HG03354 (cell line): ENCODE measurements at regions not wholly inside any gene's neighbourhood (a gene's known extent, or its start where the extent isn't known, plus 50 kb on each side); places are given as distances from the start of the nearest gene placed in this dataset.

Source experiments
- ATAC-seq: cut with Tn5 transposase; IDR thresholded peaks from one replicate; pipeline ENCODE4 v1.9.1; 2021; ENCODE audit warnings: mild to moderate bottlenecking; ENCODE audit not compliant: unreplicated experiment, poor library complexity, severe bottlenecking

DNA sequence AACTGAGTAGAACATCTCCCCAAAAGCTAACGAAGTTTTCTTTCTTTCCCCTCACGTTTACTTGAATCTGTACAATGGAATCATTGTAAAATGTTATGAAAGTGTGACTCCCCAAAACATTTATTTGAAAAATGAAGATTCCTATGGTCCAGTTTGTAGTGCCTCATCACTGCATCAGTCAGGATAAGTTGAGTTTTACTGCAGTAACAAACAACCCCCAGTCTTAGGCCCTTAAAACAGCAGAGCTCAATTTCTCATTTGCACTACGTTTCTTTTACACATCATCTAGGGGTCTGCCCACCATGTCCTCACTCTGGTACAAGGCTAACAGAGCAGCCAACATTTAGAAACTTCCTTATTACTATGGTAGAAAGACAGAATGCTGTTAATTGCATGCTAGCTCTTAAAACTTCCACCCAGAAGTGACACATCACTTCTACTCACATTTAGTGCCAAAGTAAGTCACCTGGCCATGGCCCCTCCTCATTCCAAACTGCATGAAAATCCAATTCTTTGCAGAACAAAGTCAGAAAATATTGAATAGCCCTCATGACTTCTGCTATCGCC, 546.4 kb downstream of the MED13L start:
- no peak for ATAC-seq

DNA sequence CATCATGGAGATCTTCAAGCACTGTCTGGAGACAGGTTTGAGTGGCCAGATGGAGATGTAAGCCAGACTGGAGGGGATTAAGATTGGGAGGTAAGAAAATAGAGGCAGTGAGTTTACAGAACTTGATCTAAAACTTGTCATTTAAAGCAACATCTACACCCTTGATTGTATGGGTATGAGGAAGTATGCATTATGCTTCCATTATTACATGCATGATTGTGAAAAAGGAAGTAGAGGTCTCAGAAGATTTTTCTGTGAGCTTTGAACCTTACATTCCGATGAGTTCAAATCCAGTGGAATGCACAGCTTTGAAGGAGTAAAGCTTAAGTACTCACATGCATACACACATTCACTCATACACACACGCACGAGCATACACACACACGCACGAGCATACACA, 550.8 kb downstream of the MED13L start:
- ATAC-seq: no peak

DNA sequence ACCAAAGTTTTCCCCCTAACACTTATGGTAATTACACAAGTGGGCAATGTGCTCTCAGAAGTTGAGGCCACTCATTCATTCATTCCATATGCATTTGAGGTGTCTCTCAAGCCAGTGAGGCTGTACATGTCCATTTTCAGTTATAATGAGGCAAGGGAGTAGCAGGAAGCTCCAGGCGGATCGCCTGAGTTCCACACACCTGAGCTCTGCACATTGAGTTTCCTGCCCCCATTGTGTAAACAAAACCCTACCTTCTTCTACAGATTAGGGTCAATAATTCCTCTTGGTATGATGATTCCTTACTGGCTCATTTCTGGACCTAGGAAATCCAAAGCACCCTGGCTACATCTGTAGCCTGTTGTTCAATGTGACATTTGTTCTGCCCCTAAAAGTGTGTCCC, 555.3 kb downstream of the MED13L start:
- ATAC-seq: no peak

DNA sequence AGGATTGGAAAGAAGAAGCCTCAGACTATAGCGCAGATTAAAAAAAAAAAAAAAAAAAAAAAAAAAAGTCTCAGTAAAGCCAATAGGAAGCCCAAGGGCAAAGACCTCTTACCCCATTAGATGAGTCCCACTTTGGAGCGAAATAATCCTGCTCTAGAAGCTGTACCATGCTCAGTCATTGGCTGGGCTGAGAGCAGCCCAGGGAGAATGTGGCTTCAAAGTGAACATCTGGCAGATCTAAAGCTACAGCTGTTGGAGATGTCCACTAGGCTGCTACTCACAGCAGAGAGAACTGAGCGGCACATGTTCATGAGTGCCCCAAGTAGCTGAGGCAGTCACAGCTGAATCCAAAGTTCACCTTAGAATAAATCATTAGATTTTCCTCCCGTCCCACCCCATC, 560.9 kb downstream of the MED13L start:
- ATAC-seq: no peak

DNA sequence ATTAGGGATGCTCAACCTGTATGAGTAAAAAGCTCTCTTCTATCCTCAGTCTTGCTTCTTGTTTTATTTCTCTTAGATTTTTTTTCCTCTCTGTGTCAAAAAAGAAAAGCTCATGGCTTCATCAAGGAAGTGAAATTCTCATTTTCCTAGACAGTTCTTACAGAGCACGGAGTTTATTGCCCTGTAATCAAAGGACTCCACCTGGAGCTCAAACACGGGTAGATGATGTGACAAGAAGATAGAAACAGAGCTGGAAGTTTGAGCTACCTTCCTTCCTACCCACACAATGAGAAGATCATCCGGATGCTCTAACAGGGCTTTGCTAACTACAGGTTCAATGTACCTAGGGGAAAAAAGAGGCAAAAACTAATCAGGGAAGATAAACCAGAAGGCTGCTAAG, 564.8 kb downstream of the MED13L start:
- no peak for ATAC-seq

DNA sequence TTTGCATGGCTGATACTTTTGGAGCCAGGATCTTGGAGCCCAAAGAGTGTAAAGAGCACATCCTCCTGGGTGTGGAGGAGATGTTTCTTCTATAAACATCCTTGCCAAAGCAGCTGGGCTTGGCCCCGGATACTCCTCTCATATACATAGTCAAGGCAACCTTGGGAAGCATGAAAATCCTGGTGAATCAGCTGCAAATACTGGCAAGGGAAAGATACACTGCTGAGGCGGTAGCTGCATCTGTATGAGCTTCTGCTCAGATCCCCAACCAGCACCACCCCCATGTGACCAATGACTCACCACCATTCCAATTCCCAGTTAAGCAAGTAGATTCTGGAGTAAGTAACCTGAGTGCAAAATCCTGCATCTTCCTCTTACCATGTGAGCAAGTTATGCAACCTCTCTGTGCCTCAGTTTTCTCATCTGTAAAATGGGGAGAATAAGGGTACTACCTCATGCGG, 567.4 kb downstream of the MED13L start:
- ATAC-seq: no peak

DNA sequence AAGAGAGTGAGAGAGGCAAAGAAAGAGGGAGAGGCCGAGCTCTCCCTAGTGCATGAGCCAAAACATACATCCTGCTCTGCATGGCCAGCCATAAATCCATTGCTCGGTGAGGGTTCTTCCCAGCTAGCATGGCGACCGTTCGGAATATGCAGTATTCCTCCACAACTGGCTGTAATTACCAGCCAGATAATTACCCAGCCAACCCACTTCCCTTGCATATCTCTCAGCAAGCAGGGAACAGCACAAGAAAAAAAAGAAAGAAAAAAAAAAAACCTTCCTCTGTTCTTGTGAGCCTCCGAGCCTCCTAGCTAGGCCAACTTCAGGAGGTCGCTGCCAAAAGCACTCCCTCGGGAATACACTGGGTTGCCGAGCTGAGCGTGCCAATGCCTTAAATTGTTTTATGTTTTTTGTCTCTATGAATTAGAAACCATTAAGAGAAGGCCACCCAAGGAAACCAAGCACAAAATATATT, 567.9 kb downstream of the MED13L start:
- no peak for ATAC-seq

DNA sequence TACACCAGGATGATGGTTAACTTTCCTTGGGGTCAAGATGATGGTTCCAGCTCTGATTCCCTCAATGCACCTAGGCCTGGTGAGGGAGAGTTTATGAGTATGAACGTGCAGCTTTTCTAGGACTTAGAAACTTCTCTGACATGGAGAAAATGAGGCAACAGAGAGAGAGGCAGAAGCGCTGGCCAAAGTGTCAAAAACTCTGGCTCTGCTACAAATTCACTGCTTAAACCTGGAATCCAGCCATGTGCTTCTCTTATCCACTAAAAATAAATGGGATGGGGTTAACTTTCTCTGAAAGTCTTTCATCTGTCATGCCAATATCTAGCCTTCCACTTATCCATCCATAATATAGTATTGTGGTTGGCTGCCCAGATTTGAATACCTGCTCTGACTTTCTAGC, 568.7 kb downstream of the MED13L start:
- ATAC-seq: no peak

DNA sequence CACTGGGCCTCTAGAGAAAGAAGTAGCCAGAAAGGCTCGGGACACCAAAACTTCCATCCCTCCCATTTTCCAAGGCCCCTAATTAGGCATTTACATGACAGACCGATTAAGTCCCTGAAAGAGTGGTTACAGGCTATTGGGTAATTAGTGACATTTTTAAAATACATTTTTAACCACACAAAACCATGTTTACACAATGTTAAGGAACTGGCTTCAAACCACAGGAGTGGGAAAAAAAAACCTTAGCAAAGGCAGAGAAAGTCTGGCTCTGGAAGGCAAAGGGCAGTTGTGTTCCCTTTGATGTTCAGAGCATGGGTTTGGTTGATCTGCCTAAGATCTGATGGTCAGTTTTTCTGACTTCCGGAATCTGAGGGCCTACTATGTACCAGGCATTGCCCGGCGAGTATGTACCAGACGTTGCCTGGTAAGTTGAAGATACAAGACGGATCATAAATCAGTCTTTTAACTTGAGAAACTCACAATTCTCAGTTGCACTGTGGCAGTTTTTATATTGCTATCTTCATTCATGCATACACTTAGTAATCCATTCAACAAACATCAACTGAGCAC, 576.5 kb downstream of the MED13L start:
- ATAC-seq: no peak

DNA sequence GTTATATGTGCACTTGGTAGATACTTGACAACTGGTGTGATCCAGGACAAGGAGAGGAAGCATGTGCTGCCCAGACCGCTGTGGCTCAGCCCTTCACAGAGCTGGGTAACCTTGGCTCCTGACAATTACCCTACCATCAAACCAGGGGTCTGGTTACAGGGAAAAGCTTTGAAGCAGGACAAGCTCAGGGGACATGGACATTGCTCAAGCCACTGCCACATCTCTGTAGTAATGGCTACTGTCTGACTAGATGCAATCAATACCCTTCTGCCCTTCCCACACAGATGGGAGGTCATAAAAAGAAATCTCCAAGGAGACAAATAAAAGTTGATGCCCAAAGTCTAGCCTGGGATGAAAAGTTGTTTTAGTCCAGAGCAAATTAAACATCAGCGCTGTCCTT, 577.4 kb downstream of the MED13L start:
- ATAC-seq: no peak

DNA sequence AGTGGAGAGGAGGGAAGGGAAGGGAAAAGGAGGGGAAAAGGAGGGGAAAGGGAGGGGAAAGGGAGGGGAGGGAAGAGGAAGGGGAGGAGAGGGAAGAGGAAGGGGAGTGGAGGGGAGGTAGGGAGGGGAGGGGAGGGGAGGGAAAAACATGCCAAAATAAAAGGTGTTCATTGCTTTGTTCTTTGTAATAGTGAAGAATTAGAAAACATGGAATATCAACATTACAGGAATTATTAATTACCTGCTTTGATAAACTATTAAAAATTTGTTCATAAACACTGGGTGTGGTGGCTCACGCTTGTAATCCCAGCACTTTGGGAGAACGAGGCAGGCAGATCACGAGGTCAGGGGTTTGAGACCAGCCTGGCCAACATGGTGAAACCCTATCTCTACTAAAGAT, 579.2 kb downstream of the MED13L start:
- no peak for ATAC-seq

DNA sequence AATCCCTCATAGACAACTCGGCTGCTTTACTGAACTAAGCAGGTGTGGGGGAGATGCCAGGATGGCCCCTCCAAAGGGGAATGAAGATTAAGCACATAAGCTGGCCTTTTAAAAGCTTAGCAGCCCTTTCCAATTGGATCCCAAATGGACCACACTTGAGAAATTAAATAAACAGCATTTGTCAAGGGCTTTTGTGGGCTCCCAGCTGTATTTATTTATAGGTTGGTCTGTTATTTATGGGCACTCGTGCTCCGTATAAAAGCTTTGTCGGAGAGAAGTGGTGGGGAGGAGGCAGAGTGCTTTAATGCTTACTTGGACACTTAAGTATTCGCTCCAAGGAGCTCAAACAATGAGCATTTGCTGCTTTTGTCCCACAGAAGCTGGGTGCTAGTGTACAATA, 580.2 kb downstream of the MED13L start:
- no peak for ATAC-seq

DNA sequence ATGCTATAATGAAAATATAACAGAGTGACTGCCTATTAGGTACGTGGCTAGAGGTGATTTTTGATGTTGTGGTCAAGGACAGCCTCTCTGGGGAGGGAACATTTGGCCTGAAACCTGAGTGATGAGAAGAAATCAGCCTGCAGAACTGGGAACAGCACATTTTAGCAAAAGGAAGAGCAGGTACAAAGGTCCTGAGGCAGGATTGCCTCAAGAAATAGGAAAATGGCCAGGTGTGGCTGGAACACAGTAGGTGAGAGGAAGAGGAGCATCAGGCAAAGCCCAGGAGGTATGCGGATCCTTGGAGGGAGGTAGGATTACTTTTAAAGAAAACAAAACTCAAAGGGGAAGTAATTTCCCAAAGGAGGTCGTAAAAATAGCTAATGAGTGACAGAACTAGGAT, 582.9 kb downstream of the MED13L start:
- no peak for ATAC-seq

DNA sequence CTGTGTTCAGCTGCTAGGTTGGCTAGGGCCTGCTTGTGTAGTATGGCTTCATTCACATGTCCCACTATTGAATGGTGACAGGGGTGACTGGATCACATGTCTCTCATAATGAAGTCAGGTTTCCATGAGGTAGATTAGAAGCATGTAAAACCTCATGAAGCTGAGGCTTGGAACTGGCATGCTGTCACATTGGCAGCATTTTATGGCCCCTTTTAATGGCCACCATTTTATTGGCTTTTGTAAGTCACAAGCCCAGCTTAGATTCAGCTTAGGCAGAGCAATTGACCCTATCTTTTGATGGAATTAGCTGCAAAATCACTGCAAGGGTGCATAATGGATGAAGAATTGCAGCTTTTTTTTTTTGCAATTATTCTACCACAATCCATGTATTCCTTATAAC, 583.5 kb downstream of the MED13L start:
- no peak for ATAC-seq

DNA sequence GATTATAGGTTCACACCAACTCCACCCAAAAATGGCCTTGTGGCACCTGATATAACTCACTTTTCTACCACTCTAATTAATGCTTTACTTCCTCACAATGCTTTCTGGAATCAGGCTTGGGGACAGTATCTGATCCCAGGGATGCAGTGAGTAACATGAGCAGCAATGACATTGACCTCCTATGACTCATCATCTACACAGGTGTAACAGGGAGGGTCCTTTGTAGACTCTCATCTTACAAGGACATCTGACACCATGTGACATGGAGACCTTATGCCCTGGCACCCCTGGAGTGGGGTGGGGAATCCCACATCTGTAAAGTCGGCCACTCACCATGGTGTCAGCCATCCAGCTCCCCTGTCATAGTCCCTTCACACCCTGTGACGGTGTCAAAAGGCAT, 586.4 kb downstream of the MED13L start:
- ATAC-seq: no peak

DNA sequence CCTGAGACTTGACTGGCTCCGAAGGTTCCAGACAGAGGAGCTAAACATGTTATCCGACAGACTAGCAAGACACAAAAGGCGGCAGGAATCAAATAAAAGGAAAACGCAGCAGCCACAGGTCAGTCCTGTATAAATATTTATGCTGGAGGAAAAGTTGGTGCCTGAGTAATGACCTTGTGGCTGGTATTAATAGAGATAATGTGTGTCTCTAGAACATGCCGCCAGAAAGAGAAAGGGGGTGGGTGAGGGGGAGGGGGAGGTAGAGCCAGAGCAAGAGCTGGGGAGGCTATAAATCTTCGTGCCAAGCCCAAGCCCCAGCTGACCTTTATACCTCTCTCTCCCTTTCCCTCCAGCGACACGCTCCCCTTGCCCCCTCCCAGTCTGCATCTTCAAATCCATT, 590.4 kb downstream of the MED13L start:
- ATAC-seq: no peak

DNA sequence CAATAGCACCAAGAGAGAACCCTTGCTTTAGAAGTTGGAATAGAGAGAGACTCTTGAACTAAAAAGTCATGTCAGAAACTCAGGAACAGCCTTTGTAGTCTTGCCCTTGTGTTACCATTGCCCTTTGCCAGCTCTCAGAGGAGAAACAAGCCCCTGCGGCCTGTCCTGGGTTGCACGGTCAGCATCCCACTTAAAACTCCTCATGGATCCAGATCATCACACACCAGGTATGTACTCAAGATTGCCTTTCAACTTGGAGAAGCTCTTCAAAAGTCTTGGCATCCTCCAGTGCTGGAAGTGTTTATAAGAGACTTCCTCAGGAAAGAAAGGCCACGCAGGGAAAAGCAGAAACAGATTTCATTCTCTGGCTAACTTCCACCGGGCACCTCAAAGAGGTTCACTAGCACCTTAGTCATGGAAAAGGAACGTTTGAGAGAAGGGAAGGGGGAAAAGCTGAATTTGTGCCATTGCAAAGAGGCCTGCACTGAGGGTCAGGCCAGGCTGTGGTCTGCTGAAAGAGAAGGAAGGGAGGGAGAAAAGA, 594.2 kb downstream of the MED13L start:
- ATAC-seq: no peak

DNA sequence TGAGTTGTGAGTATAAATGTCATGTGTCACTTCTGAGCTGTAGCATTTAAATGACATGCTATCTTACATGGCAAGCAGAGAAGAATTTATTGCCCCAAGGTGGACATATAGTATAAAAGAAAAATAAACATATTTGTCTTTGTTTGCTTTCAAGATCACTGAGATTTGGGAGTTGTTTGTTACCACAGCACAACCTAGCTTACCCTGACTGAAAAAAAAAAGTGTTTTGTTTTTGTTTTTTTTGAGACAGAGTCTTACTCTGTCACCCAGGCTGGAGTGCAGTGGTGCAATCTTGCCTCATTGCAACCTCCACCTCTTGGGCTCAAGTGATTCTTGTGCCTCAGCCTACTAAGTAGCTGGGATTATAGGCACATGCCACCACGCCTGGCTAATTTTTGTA, 596.5 kb downstream of the MED13L start:
- ATAC-seq: no peak

DNA sequence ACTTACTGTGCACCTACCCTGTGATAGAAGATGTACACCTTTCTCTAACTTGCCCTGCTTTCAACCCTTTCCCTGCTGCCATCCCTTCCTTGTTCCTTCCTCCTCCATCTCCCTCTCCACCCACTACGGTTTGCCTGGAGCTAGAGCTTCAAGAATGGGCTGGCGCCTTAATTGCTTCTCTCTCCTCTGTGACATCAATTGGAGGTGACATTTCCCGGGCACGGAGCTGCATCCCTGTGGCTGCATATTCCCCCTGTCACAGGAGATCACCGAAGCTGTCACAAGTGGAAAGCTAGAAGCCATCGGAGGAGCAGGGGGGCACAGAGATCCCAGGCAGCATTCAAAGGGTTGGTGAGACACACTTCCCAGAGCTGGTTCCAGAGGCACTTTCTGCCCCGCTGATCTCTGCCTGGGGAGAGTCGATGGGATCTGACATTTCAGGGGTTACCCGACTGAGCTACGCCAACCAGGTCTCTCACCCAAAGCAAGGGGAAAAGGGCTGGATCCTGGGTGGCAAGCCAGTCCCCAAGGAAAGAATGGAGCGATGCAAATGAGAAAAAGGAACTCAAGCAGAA, 604.9 kb downstream of the MED13L start:
- ATAC-seq: no peak

DNA sequence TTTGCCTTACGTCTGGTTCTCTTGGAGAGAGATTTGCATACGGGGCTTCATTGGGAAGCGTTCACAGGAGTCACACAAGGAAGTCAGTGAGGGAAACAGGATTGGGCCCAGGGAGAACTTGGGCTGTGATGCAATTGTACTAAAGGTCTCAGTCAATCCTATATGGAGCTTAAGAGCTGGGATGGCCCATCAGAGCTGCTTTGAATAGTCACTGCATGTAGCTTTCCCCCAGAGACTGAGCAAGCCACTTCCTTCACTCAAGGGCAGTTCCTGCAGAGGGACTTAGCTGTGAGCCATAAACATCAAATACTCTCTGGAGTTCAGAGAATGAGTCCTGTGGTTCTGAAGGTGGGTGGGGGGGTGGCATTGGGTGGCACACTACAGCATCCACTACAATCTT, 605.4 kb downstream of the MED13L start:
- no peak for ATAC-seq

DNA sequence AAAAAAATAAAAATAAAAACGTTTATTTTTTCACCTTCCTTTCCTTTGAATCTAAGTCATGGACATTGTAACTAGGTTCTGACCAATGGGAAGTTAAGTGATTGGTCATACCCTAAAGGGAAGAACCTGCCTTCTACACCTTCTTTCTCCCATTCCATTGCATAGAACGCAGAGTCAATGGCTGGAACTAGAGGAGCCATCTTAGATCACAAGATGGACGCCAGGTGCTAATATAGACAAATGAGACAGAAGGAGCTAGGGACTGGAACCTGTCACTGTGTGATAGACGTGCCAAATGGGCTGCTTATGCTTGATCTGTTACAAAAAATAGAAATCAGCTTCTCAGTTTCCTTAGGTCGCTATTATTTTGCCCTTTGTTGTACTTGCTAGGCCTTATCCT, 606.6 kb downstream of the MED13L start:
- ATAC-seq: no peak
